ENCODE measurements at regions not wholly inside any gene's neighbourhood (a gene's known extent, or its start where the extent isn't known, plus 50 kb on each side); places are given as distances from the start of the nearest gene placed in this dataset.

DNA sequence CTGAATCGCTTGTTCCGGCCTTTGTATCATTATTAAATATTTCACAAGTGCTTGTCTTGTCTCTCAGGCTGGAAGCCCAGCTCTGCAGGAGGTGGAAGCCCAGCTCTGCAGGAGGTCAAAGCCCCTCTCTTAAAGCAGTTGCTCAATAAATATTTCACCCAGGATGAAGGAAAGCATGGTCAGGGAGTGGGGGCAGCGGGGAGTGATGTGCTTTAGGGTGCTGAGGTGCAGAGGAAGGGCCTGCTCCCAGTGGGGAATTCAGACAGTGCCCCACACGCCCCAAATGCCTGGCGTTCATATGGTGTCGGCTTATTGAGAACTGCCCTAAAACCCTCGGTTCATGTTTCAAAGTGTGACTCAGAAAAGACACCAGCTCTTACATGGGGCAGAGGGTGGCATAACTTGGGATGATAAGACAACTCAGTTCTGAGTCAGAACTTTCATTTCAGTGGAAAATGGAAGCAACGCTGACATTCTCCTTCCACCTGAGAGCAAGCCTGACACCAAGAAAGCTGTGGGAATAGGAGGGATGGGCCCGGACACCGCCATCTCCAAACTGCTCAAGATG is 114.3 kb upstream of the DAP start:
- no peak for DNase-seq

- no peak for DNase-seq
Observed at GRCh38 chr5:10874541-10874940, 113.5 kb upstream of the DAP start.

GRCh38 chr5:10870791-10871190 is 109.8 kb upstream of the DAP start:
- DNase-seq: no peak

DNA sequence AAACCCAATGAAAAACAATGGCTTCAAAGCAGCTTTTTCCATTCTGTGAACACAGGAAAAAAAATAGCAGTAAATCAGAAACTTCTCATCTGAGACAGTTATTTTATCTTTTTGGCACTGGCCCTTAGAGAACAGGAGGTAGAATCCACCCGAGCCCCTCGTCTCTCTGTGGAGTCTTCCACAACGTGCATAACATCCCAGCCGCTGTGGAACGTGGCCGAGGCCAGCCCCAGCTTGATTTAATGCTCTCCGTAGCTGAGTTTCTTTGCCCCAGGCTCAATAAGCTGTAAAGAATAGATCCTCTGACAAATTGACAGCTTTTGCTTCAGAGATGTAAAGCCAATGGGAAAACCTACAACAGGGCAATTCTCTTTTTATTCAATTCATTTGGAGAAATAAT is 107.9 kb upstream of the DAP start:
- no peak for DNase-seq

DNA sequence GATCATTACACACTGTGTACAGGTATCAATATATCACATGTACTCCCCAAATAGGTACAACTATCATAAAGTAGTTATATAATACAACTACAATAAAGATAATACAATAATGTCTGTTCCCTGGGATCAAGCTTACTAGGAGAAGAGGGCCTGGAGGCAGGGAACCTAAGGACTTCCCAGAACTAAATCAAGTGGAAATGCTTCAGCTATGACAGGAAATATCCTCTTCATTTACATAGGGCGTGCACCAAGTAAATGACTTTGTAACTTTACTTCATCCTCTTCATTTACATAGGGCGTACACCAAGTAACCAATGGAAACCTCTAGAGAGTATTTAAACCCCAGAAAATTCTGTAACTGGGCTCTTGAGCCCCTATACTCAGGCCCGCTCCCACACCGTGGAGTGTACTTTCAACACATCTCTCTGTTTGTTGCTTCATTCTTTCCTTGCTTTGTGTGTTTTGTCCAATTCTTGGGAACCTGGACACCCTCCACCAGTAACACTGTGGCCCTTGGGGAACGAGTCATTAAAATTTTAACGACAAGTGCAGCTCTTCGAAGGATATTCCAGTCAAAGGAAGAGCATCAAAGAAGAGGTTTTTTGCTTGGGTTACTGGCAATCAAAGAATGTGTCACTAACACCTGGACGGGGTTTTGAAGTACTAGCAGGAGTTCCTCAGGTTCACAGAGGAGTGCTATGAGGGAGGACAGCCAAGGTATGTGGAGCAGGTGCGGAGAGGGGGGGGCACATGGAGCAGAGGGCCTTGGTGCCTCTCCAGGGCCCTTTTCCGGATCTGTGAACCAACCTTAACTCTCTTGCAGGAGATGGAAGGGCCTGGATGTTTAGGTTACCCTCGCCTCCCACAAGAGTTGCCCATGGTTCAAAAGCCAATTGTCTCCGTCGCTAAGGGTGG is 106.6 kb upstream of the DAP start:
- DNase-seq: no peak

- no peak for DNase-seq
Observed at GRCh38 chr5:10866913-10867312, 105.9 kb upstream of the DAP start.

DNA sequence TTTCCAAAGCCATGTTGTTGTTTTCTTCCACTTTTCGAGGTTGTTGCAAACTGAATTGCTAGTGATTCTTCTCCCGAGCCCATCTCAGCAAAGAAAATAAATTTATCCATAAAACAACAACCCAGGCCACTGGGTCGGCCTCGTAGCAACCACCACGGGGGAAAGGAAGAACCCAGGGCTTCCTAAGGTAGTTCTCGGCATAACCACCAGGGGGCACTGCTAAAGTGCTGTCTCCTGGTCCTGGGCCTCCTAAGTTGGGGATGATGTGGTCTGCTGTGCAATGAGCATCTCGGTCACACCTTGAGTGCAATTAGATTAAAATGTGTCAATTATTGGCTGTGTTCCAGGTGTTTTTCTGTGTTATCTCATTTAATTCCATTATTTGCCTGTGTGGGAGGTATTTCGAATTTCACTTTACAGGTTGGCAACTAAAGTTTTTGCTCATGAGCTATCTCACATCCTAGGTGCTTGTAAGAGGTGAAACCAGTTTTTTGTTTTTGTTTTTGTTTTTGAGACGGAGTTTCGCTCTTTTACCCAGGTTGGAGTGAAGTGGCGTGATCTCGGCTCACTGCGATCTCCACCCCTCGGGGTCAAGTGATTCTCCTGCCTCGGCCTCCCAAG is 102.8 kb upstream of the DAP start:
- peak; percentile 62 to 73 for DNase-seq

DNA sequence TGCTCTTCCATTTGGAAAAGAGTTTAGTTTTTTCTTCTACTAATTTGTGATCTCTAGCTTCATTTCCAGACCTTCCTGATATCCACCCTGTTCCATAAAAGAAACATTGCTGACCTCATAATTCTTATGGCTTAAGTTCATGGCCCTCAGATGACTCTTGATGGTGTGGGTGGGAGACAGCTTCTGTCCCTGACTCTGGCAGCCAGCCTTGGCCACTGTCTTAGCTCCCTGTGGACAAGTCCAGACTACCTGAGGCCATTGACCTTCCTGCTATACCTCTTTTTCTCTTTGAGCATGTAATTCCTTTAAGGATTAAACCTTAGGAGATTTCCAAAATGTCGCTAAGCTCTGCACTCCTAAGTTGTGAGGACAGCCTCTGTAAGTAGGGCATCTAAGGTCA is 101.1 kb upstream of the DAP start:
- DNase-seq: no peak

DNA sequence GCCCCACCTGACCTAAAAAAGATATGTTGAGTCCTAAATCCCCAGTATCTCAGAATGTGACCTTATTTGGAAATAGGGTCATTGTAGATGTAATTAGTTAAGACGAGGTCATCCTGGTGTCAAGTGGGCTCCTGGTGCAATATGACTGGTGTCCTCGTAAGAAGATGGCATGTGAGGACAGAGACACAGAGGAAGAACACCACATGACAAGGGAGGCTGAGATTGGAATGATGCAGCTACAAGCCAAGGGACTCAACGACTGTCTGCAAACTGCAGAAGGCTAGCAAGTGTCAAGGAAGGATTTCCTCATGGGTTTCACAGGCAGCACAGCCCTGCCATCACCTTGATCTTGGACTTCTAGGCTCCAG is 100.4 kb upstream of the DAP start:
- no peak for DNase-seq

- DNase-seq: no peak
Observed at GRCh38 chr5:10860645-10861422, 99.8 kb upstream of the DAP start.

GRCh38 chr5:10860196-10860543 is 99.1 kb upstream of the DAP start:
- no peak for DNase-seq

GRCh38 chr5:10859393-10860195 is 98.6 kb upstream of the DAP start:
- DNase-seq: no peak

GRCh38 chr5:10858945-10859344 is 97.9 kb upstream of the DAP start:
- no peak for DNase-seq

GRCh38 chr5:10858307-10858706 is 97.3 kb upstream of the DAP start:
- no peak for DNase-seq

DNA sequence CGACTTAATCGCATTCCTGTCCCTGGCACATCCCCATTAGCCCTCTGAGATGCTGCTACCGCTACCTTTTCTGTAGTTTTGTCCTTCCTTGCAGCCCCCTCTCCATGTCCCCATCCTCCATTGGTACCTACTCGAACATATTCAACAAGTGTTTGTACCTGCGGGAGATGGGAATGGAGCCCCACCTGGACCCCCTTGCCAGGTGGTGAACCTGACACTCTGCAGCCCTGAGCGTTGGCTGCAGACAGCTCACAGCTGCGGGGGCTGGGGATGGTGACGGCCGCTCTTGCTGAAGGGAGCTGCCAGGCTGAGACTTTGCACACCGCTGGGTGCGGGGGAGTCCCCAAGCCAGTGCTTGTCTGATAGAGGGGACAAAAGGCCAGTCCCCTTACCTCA is 96.3 kb upstream of the DAP start:
- DNase-seq: no peak

GRCh38 chr5:10856683-10857337 is 95.8 kb upstream of the DAP start:
- DNase-seq: peak; percentile 34 to 61

DNA sequence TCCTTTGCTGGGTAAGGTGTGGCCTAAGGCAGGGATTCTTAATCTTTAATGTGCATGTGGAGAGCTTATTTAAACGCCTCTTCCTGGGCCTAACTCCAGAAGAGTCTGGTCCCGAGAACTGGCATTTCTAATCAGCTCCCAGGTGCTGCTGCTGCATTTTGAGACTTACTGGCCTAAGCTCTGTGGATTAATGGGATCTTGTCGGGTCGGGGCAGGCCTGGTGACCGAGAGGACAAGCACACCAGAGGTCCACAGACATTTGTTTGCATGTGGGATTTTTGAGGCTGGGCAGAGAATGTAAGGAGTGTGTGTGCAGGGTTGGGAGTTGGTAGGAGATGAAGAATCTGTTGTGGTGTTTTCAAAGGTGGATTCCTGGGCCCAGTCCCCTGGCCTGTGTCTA is 95.0 kb upstream of the DAP start:
- DNase-seq: no peak

DNA sequence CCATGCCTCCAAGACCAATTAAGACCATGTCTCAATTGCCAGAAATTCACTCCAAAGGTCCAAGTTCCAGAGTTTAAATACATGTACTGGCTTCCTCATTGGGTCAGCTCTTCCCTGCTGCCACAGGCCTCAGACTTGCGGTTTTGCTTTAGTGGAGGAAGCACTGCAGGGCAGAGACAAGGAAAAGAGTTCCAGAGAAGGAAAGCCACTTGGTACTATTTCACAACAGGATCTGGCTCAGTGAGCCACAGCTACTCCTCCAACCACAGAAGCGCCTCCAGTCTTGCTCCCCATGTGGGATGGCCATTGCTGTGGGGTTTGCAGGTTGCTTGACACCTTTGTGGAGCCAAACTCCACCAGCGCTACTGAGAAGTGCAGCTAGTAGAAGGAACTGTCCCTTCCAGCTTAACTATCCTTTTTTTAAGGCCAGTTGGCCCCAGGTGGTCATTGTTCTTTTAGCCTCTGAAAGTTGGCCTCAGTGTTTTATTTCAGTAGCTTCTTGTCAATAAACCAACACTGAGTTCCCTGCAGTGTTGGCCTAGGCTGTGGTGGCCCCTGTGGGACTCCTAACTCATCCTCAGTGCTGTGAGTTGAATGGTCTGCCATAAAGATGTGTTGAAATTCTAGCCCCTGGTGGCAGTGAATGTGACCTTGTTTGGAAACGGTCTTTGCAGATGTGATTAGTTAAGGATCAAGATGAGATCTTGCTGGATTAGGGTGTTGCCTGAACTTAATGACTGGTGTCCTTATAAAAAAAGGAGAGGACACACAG is 93.7 kb upstream of the DAP start:
- no peak for DNase-seq

GRCh38 chr5:10853154-10853553 is 92.1 kb upstream of the DAP start:
- DNase-seq: no peak

DNA sequence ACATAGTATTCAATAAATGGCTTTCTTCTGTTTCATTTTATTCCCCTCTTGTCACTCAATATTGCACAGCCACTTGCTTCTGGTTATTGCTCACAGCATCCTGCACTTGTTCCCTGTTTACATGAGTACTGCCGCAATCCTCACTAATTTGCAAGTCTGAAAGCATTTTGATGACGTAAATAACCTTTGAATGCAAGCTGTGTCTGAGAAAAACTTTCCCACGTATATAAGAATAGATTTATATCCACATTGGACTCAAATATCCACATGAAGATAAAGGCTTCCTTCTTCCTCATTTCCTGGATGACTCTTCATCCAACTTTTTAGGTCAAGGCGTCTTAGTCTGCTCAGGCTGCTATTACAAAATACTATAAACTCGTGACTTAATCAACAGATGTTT is 88.2 kb upstream of the DAP start:
- DNase-seq: no peak

DNA sequence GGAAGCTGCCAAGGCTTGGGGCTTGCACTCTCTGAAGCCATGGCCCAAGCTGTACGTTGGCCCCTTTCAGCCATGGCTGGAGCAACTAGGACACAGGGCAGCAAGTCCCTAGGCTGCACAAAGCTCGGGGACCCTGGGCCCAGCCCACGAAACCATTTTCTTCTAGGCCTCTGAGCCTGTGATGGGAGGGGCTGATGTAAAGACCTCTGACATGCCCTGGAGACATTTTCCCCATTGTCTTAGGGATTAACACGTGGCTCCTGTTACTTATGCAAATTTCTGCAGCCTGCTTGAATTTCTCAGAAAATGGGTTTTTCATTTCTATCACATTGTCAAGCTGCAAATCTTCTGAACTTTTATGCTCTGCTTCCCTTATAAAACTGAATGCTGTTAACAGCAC is 83.0 kb upstream of the DAP start:
- DNase-seq: no peak
